MM.1S (cell line): ENCODE measurements at regions not wholly inside any gene's neighbourhood (a gene's known extent, or its start where the extent isn't known, plus 50 kb on each side); places are given as distances from the start of the nearest gene placed in this dataset.

Experiments
- DNase-seq: peaks from one replicate; pipeline ENCODE4 v3.0.0-alpha.2; 2015
- H2AFZ ChIP-seq: fragments of 300-600 bp; sonication (generic); 2 replicates; pipeline ENCODE4 v1.6.0; 2016; ENCODE audit warnings: antibody characterized with exemption, low read length
- H3F3A ChIP-seq: fragments of 300-600 bp; sonication (generic); 2 replicates; pipeline ENCODE4 v1.6.1; 2016; ENCODE audit warnings: mild to moderate bottlenecking, antibody characterized with exemption, low read length, moderate library complexity, mixed read lengths; ENCODE audit not compliant: insufficient read depth
- H3K27ac ChIP-seq: fragments of 300-600 bp; sonication (generic); 2 replicates; pipeline ENCODE4 v1.5.1; 2016; ENCODE audit warnings: mild to moderate bottlenecking, low read length
- H3K27me3 ChIP-seq: fragments of 300-600 bp; sonication (generic); replicated peaks from 2 replicates; pipeline ENCODE4 v1.6.0; 2016; ENCODE audit warnings: low read length; ENCODE audit not compliant: insufficient read depth
- H3K36me3 ChIP-seq: fragments of 300-600 bp; sonication (generic); replicated peaks from 2 replicates; pipeline ENCODE4 v1.6.1; 2016; ENCODE audit warnings: mild to moderate bottlenecking, low read length, mixed read lengths; ENCODE audit not compliant: insufficient read depth
- H3K4me1 ChIP-seq: fragments of 300-600 bp; sonication (generic); 2 replicates; pipeline ENCODE4 v1.6.1; 2016; ENCODE audit warnings: low read length, mixed read lengths
- H3K4me2 ChIP-seq: fragments of 300-600 bp; sonication (generic); 2 replicates; pipeline ENCODE4 v1.6.0; 2016; ENCODE audit warnings: low read depth, low read length
- H3K4me3 ChIP-seq: fragments of 300-600 bp; sonication (generic); 2 replicates; pipeline ENCODE4 v1.5.1; 2016; ENCODE audit warnings: low read length, mixed read lengths
- H3K79me2 ChIP-seq: fragments of 300-600 bp; sonication (generic); 2 replicates; pipeline ENCODE4 v1.6.1; 2016; ENCODE audit warnings: mixed run types, low read length, mixed read lengths
- H3K9ac ChIP-seq: fragments of 300-600 bp; sonication (generic); 2 replicates; pipeline ENCODE4 v1.6.1; 2016; ENCODE audit warnings: low read length, mixed read lengths
- H3K9me2 ChIP-seq: fragments of 300-600 bp; sonication (generic); replicated peaks from 2 replicates; pipeline ENCODE4 v1.6.1; 2016; ENCODE audit warnings: mild to moderate bottlenecking, low read length, mixed read lengths; ENCODE audit not compliant: insufficient read depth
- H3K9me3 ChIP-seq: fragments of 300-600 bp; sonication (generic); replicated peaks from 2 replicates; pipeline ENCODE4 v1.6.1; 2016; ENCODE audit warnings: mild to moderate bottlenecking, low read length, mixed read lengths; ENCODE audit not compliant: insufficient read depth
- H4K20me1 ChIP-seq: fragments of 300-600 bp; sonication (generic); 2 replicates; pipeline ENCODE4 v1.6.1; 2016; ENCODE audit warnings: mild to moderate bottlenecking, low read length, moderate library complexity, mixed read lengths; ENCODE audit not compliant: insufficient read depth
- EZH2 ChIP-seq: fragments of 300-600 bp; sonication (generic); optimal IDR thresholded peaks from 2 replicates; pipeline ENCODE3; 2017; ENCODE audit warnings: low read depth, mild to moderate bottlenecking, antibody characterized with exemption, low read length, mixed read lengths
- EZH2phosphoT487 ChIP-seq: fragments of 300-600 bp; sonication (generic); IDR thresholded peaks from 2 replicates; pipeline ENCODE4 v1.6.1; 2018; ENCODE audit warnings: antibody characterized with exemption, low read length
- TF ChIP-seq, protein P1 (sequence below): fragments of 300-600 bp; sonication (generic); IDR thresholded peaks from 2 replicates; pipeline ENCODE4 v1.5.1; 2016; ENCODE audit warnings: antibody characterized with exemption, low read length, mixed read lengths

DNA sequence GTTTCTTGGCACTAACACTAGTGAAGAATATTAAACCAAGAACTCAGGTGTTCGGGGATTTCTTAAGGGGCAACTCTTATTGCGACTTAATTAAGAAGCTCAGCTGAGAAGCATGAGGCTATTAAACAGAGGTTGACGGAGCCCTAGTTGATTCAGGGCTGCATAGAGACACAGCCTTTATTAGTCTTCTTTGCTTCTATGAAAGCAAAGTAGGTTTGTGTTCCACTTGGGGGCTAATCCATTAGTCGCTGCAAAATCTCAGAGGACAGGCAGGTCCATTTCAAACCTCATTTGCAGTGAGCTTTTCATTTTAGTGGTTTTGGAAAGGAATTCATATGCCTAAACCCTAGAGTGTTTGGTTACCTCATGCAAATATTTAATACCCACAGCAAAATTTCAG is 506.6 kb upstream of the SULF2 start:
- no peaks in the 10 kb centered on the region for H4K20me1 ChIP-seq
- H3K9me2 ChIP-seq: no peaks in the 10 kb centered on the region
- H3K4me2 ChIP-seq: no peak overlapping the region
- TF ChIP-seq EZH2 (no peak), EZH2phosphoT487 (no peak)
- TF ChIP-seq, protein P1, sequence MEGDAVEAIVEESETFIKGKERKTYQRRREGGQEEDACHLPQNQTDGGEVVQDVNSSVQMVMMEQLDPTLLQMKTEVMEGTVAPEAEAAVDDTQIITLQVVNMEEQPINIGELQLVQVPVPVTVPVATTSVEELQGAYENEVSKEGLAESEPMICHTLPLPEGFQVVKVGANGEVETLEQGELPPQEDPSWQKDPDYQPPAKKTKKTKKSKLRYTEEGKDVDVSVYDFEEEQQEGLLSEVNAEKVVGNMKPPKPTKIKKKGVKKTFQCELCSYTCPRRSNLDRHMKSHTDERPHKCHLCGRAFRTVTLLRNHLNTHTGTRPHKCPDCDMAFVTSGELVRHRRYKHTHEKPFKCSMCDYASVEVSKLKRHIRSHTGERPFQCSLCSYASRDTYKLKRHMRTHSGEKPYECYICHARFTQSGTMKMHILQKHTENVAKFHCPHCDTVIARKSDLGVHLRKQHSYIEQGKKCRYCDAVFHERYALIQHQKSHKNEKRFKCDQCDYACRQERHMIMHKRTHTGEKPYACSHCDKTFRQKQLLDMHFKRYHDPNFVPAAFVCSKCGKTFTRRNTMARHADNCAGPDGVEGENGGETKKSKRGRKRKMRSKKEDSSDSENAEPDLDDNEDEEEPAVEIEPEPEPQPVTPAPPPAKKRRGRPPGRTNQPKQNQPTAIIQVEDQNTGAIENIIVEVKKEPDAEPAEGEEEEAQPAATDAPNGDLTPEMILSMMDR: no peak
- no peaks in the 10 kb centered on the region for H3K4me1 ChIP-seq
- H3K9me3 ChIP-seq: no peaks in the 10 kb centered on the region
- no peak overlapping the region for H3K4me3 ChIP-seq
- no peaks in the 10 kb centered on the region for H3F3A ChIP-seq
- no peaks in the 10 kb centered on the region for H3K27me3 ChIP-seq
- no peak overlapping the region for H2AFZ ChIP-seq
- H3K36me3 ChIP-seq: no peaks in the 10 kb centered on the region
- H3K79me2 ChIP-seq: no peaks in the 10 kb centered on the region
- H3K9ac ChIP-seq: no peak overlapping the region
- no peak for DNase-seq
- no peak overlapping the region for H3K27ac ChIP-seq

DNA sequence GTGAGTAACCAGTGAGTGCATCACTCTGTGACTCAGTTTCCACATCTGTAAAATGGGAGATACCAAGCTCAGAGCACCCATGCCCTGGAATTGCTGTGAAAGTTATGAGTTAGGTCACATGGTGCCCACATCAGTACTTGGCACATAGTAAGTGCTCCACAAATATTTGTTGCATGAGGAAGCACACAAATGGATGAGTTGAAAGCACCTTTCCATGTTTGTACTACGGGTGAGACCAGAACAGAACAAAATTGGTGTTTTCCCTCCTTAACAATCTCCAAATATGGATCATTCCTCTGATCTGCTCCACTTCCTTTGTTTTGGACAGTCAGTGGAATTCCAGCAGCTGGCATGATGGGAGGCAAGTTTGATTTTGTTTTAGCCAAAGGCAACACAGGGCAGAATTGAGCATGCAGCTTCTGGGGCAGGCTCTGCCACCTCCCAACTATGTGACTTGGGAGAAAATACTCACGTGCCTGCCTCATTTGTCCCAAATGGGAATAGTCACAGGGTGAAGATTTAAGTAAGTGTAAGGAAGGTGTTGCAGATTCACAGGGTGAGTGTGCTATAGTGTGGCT is 503.7 kb upstream of the SULF2 start:
- no peaks in the 10 kb centered on the region for H3K27me3 ChIP-seq
- no peaks in the 10 kb centered on the region for H3K9me2 ChIP-seq
- no peak for DNase-seq
- H3K4me3 ChIP-seq: no peak overlapping the region
- no peak overlapping the region for H3K9ac ChIP-seq
- no peaks in the 10 kb centered on the region for H3K4me1 ChIP-seq
- no peak overlapping the region for H3K4me2 ChIP-seq
- no peaks in the 10 kb centered on the region for H3F3A ChIP-seq
- no peaks in the 10 kb centered on the region for H3K36me3 ChIP-seq
- H3K9me3 ChIP-seq: no peaks in the 10 kb centered on the region
- no peaks in the 10 kb centered on the region for H3K79me2 ChIP-seq
- no peak overlapping the region for H2AFZ ChIP-seq
- no peaks in the 10 kb centered on the region for H4K20me1 ChIP-seq
- TF ChIP-seq, protein P1: no peak
- no peak for TF ChIP-seq EZH2phosphoT487
- no peak for TF ChIP-seq EZH2
- H3K27ac ChIP-seq: no peak overlapping the region

DNA sequence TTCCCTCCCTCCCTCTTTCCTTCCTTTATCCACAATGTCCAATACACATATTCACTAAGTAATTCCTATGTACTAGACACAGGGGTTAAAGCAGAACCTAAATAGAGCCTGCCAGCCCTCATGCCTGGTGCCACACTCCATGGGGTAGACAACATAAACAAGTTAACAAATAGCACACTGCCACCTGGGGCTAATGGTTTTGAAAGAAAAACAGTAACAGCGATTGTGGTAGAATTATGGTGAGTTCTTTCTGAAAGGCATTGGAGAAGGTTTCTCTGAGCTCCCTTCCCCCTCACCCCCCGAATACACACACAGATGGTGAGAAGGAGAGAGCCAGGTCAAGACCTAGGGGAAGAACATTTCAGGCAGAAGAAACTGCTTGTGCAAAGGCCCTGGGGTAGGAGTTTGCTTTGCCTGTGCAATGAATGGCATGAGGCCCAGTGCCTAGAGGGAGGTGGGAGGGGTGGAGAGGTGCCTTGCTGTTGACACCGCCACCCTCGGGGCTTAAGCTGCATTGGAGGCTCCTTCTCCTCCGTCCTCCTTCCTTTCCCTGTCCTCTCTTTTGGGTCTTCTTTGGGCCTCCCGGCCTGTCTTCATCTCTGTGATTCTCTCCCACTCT is 502.4 kb upstream of the SULF2 start:
- no peak for DNase-seq
- Histone ChIP-seq H3K79me2 (no peaks in the 10 kb centered on the region), H3K27ac (no peak overlapping the region), H3K4me1 (no peaks in the 10 kb centered on the region), H3K4me3 (no peak overlapping the region), H3F3A (no peaks in the 10 kb centered on the region), H4K20me1 (no peaks in the 10 kb centered on the region), H3K9me3 (no peaks in the 10 kb centered on the region), H3K9me2 (no peaks in the 10 kb centered on the region), H3K9ac (no peak overlapping the region), H2AFZ (no peak overlapping the region), H3K36me3 (no peaks in the 10 kb centered on the region), H3K27me3 (no peaks in the 10 kb centered on the region), H3K4me2 (no peak overlapping the region)
- TF ChIP-seq EZH2: no peak
- no peak for TF ChIP-seq EZH2phosphoT487
- TF ChIP-seq, protein P1: no peak
